Small intestine (tissue), 7 donors: ENCODE measurements at regions not wholly inside any gene's neighbourhood (a gene's known extent, or its start where the extent isn't known, plus 50 kb on each side); places are given as distances from the start of the nearest gene placed in this dataset.

Source experiments
- DNase-seq, 2 donors: peaks; one replicate each; pipeline versions ENCODE4 v3.0.0 to v3.0.0-alpha.2; 2013
- FAIRE-seq: peaks from 2 replicates; lab custom pipeline; 2012; peaks lifted over from hg19 to GRCh38; lab: Jason Lieb, UNC
- H3K27ac ChIP-seq, 3 donors: one replicate each; pipeline ENCODE4 v1.5.1; 2013; ENCODE audit warnings: low read length in 2 of 3, mild to moderate bottlenecking in 2 of 3, control low read depth in 1 of 3, inconsistent platforms in 1 of 3, low read depth in 1 of 3, moderate library complexity in 1 of 3
- H3K27me3 ChIP-seq, 3 donors: one replicate each; pipeline ENCODE4 v1.6.1; 2013; ENCODE audit warnings: low read length in 3 of 3, inconsistent platforms in 1 of 3; ENCODE audit not compliant: control insufficient read depth in 3 of 3, insufficient read depth in 3 of 3
- H3K36me3 ChIP-seq, 3 donors: one replicate each; pipeline ENCODE4 v1.6.1; 2013; ENCODE audit warnings: low read length in 3 of 3, inconsistent platforms in 1 of 3, low read depth in 1 of 3, mild to moderate bottlenecking in 1 of 3, moderate library complexity in 1 of 3; ENCODE audit not compliant: control insufficient read depth in 3 of 3, insufficient read depth in 2 of 3
- H3K4me1 ChIP-seq, 3 donors: one replicate each; pipeline ENCODE4 v1.6.1; 2013; ENCODE audit warnings: low read length in 2 of 3, inconsistent platforms in 1 of 3, low read depth in 1 of 3, mild to moderate bottlenecking in 1 of 3, moderate library complexity in 1 of 3; ENCODE audit not compliant: control insufficient read depth in 3 of 3, insufficient read depth in 2 of 3
- H3K4me3 ChIP-seq, 3 donors: one replicate each; pipeline ENCODE4 v1.5.1; 2013; ENCODE audit warnings: low read length in 3 of 3, control low read depth in 1 of 3, inconsistent platforms in 1 of 3, low read depth in 1 of 3, mild to moderate bottlenecking in 1 of 3, moderate library complexity in 1 of 3
- H3K9me3 ChIP-seq, 2 donors: one replicate each; pipeline ENCODE4 v1.6.1; 2013; ENCODE audit warnings: low read depth in 1 of 2, low read length in 1 of 2; ENCODE audit not compliant: control insufficient read depth in 2 of 2, insufficient read depth in 1 of 2
- WGBS, 3 donors: extraction: QIAGEN DNeasy Blood & Tissue Kit; methylation state at CpG; one replicate each; pipeline ENCODE4 v1.1.7; 2013; 5-methylcytosine and 5-hydroxymethylcytosine counted together
- donor health status: healthy with polysubstance abuse.
- donor health status: control.
- donor health status: control.
- donor health status: Bipolar disorder and iron deficiency.
- donor health status: healthy.

GRCh38 chr1:55951291-55951690 lies 628.1 kb downstream of the PLPP3 start:
- DNase-seq: no peak
- WGBS, 3 donors: 54 to 64% (median 63%) methylated on average over 3 of the region's 3 CpGs
- H3K4me1 ChIP-seq: no peaks in the 10 kb centered on the region
- H3K4me3 ChIP-seq: no peak overlapping the region
- no peaks in the 10 kb centered on the region for H3K36me3 ChIP-seq
- no peak for FAIRE-seq
- H3K27me3 ChIP-seq: peaks cover 0 to 3% (median 0%) of the 10 kb centered on the region in 3 donors
- peaks cover 0 to 3% of the 10 kb centered on the region in 2 donors for H3K9me3 ChIP-seq
- no peak overlapping the region for H3K27ac ChIP-seq

GRCh38 chr1:55947446-55947845 lies 631.9 kb downstream of the PLPP3 start:
- FAIRE-seq (no peak), DNase-seq (no peak)
- Histone ChIP-seq H3K9me3 (no peaks in the 10 kb centered on the region), H3K36me3 (no peaks in the 10 kb centered on the region), H3K27me3 (peaks cover 0 to 7% (median 0%) of the 10 kb centered on the region in 3 donors), H3K27ac (no peak overlapping the region), H3K4me3 (no peak overlapping the region), H3K4me1 (no peaks in the 10 kb centered on the region)
- WGBS, 3 donors: 72 to 86% (median 78%) methylated on average over 1 of the region's 1 CpG

GRCh38 chr1:55943721-55944435 lies 635.5 kb downstream of the PLPP3 start:
- DNase-seq (no peak), FAIRE-seq (no peak)
- Histone ChIP-seq H3K27me3 (peaks cover 0 to 7% (median 0%) of the 10 kb centered on the region in 3 donors), H3K4me3 (no peak overlapping the region), H3K27ac (no peak overlapping the region), H3K4me1 (no peaks in the 10 kb centered on the region), H3K36me3 (no peaks in the 10 kb centered on the region), H3K9me3 (no peaks in the 10 kb centered on the region)
- 47 to 55% (median 52%) methylated on average over 8 of the region's 8 CpGs for WGBS, 3 donors

- FAIRE-seq (no peak), DNase-seq (no peak)
- no peaks in the 10 kb centered on the region for H3K4me1 ChIP-seq
- WGBS, 3 donors: 80 to 100% (median 93%) methylated on average over 2 of the region's 2 CpGs
- peaks cover 0 to 7% (median 0%) of the 10 kb centered on the region in 3 donors for H3K27me3 ChIP-seq
- H3K36me3 ChIP-seq: no peaks in the 10 kb centered on the region
- H3K27ac ChIP-seq: no peak overlapping the region
- H3K9me3 ChIP-seq: no peaks in the 10 kb centered on the region
- H3K4me3 ChIP-seq: no peak overlapping the region
Measured at GRCh38 chr1:55943012-55943411, 636.4 kb downstream of the PLPP3 start.

- no peaks in the 10 kb centered on the region for H3K36me3 ChIP-seq
- no peak overlapping the region for H3K27ac ChIP-seq
- H3K27me3 ChIP-seq: peaks cover 0 to 4% (median 0%) of the 10 kb centered on the region in 3 donors
- H3K9me3 ChIP-seq: peaks cover 0 to 4% of the 10 kb centered on the region in 2 donors
- no peak overlapping the region for H3K4me3 ChIP-seq
- DNase-seq (no peak), FAIRE-seq (no peak)
- 57 to 72% (median 68%) methylated on average over 1 of the region's 1 CpG for WGBS, 3 donors
- H3K4me1 ChIP-seq: no peaks in the 10 kb centered on the region
Measured at GRCh38 chr1:55939866-55940265, 639.5 kb downstream of the PLPP3 start.

GRCh38 chr1:55938861-55939260 lies 640.5 kb downstream of the PLPP3 start:
- Histone ChIP-seq H3K4me3 (no peak overlapping the region), H3K27ac (no peak overlapping the region), H3K4me1 (no peaks in the 10 kb centered on the region), H3K9me3 (peaks cover 0 to 4% of the 10 kb centered on the region in 2 donors), H3K36me3 (no peaks in the 10 kb centered on the region), H3K27me3 (peaks cover 0 to 2% (median 0%) of the 10 kb centered on the region in 3 donors)
- FAIRE-seq: no peak
- DNase-seq: no peak
- 92 to 94% (median 92%) methylated on average over 6 of the region's 6 CpGs for WGBS, 3 donors

- H3K36me3 ChIP-seq: no peaks in the 10 kb centered on the region
- 73 to 83% (median 73%) methylated on average over 5 of the region's 5 CpGs for WGBS, 3 donors
- H3K9me3 ChIP-seq: peaks cover 0 to 4% of the 10 kb centered on the region in 2 donors
- H3K27me3 ChIP-seq: no peaks in the 10 kb centered on the region
- H3K27ac ChIP-seq: no peak overlapping the region
- FAIRE-seq (no peak), DNase-seq (no peak)
- H3K4me3 ChIP-seq: no peak overlapping the region
- H3K4me1 ChIP-seq: no peaks in the 10 kb centered on the region
Measured at GRCh38 chr1:55938376-55938850, 641.0 kb downstream of the PLPP3 start.

GRCh38 chr1:55937840-55938375 lies 641.5 kb downstream of the PLPP3 start:
- no peak overlapping the region for H3K27ac ChIP-seq
- H3K27me3 ChIP-seq: no peaks in the 10 kb centered on the region
- 82 to 83% (median 82%) methylated on average over 3 of the region's 3 CpGs for WGBS, 3 donors
- H3K36me3 ChIP-seq: no peaks in the 10 kb centered on the region
- no peak for DNase-seq
- H3K9me3 ChIP-seq: peaks cover 0 to 4% of the 10 kb centered on the region in 2 donors
- H3K4me1 ChIP-seq: no peaks in the 10 kb centered on the region
- no peak overlapping the region for H3K4me3 ChIP-seq
- no peak for FAIRE-seq
